Cardiac muscle cell (in vitro differentiated cells and primary cell): ENCODE measurements at regions not wholly inside any gene's neighbourhood (a gene's known extent, or its start where the extent isn't known, plus 50 kb on each side); places are given as distances from the start of the nearest gene placed in this dataset.

Experiments
- DNase-seq, 2 donors: peaks; one replicate each; pipeline versions ENCODE4 v3.0.0 to v3.0.0-alpha.2; 2010 to 2017; ENCODE audit warnings: low read depth in 1 of 2, low spot score in 1 of 2
- H3K27ac ChIP-seq: fragments of 200-600 bp; sonication (generic); 2 replicates; pipeline ENCODE4 v1.5.1; 2016
- H3K27me3 ChIP-seq: fragments of 200-600 bp; sonication (generic); 2 replicates; pipeline ENCODE4 v1.6.0; 2016; ENCODE audit warnings: control low read depth
- H3K36me3 ChIP-seq: fragments of 200-600 bp; sonication (generic); 2 replicates; pipeline ENCODE4 v1.5.1; 2016; ENCODE audit warnings: control low read depth
- H3K4me1 ChIP-seq: fragments of 200-600 bp; sonication (generic); 2 replicates; pipeline ENCODE4 v1.8.1; 2017; ENCODE audit warnings: low read depth, mild to moderate bottlenecking, mixed run types
- H3K4me3 ChIP-seq: fragments of 200-600 bp; sonication (generic); 2 replicates; pipeline ENCODE4 v1.5.1; 2016; ENCODE audit warnings: mild to moderate bottlenecking
- H3K9me3 ChIP-seq: fragments of 200-600 bp; sonication (generic); 2 replicates; pipeline ENCODE4 v1.5.1; 2017; ENCODE audit warnings: low read depth, mild to moderate bottlenecking, control low read depth
- CTCF ChIP-seq: IDR thresholded peaks from 2 replicates; pipeline ENCODE4 v1.5.1; 2012; ENCODE audit warnings: low read depth, mild to moderate bottlenecking, low read length

GRCh38 chr4:156169011-156169410 is 215.3 kb upstream of the CTSO start:
- H3K36me3 ChIP-seq, result no peaks in the 10 kb centered on the region
- H3K4me3 ChIP-seq, result no peak overlapping the region
- H3K27ac ChIP-seq, result no peak overlapping the region
- TF ChIP-seq CTCF, result peak; percentile 73
- H3K27me3 ChIP-seq, result no peaks in the 10 kb centered on the region
- no peaks in the 10 kb centered on the region for H3K9me3 ChIP-seq
- no peaks in the 10 kb centered on the region for H3K4me1 ChIP-seq
- peak; percentile 49 to 89 for DNase-seq

DNA sequence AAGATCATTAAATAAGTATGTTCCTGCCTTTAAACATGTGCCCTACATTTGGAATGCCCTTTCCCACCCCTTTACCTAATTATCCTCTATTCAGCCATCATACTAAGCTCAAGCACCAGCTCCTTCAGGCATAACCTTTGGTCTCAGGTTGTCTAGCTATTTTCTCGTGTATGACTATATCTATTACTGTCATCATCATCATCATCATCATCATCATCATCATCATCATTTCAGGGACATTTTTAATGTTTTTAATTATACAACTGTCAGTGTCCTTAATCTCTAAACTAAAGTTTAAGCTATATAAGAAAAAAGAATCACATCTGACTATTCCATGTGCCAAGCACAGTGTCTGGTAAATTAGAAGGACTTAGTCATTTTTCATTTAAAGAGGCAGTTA is 214.6 kb upstream of the CTSO start:
- no peak for TF ChIP-seq CTCF
- H3K4me3 ChIP-seq, result no peak overlapping the region
- H3K27me3 ChIP-seq, result no peaks in the 10 kb centered on the region
- H3K4me1 ChIP-seq, result no peaks in the 10 kb centered on the region
- no peak for DNase-seq
- no peaks in the 10 kb centered on the region for H3K9me3 ChIP-seq
- H3K36me3 ChIP-seq, result no peaks in the 10 kb centered on the region
- H3K27ac ChIP-seq, result no peak overlapping the region

DNA sequence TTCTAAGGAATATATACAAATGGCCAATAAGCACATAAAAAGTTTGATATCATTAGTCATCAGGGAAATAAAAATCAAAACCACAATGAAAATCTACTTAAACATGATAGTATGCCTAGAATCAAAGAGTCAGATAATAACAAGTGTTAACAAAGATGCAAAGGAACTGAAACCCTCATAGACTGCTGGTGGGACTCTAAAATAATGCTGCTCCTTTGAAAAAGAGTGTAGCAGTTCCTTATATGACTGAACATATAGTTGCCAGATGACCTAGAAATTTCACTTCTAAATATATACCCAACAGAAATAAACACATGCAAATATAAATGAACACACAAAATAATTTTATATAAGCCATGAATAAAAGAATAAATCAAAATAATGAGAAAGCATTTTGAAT is 205.1 kb upstream of the CTSO start:
- no peak for DNase-seq
- Histone ChIP-seq H3K27me3 (no peaks in the 10 kb centered on the region), H3K4me1 (no peaks in the 10 kb centered on the region), H3K9me3 (no peaks in the 10 kb centered on the region), H3K4me3 (no peak overlapping the region), H3K27ac (no peak overlapping the region), H3K36me3 (no peaks in the 10 kb centered on the region)
- TF ChIP-seq CTCF, result no peak

GRCh38 chr4:156154978-156155377 is 201.3 kb upstream of the CTSO start:
- Histone ChIP-seq H3K27ac (no peak overlapping the region), H3K4me1 (no peaks in the 10 kb centered on the region), H3K36me3 (no peaks in the 10 kb centered on the region), H3K9me3 (no peaks in the 10 kb centered on the region), H3K4me3 (no peak overlapping the region), H3K27me3 (no peaks in the 10 kb centered on the region)
- DNase-seq, result peak in 1 of 2 donors; percentile 11
- peak; percentile 19 for TF ChIP-seq CTCF

DNA sequence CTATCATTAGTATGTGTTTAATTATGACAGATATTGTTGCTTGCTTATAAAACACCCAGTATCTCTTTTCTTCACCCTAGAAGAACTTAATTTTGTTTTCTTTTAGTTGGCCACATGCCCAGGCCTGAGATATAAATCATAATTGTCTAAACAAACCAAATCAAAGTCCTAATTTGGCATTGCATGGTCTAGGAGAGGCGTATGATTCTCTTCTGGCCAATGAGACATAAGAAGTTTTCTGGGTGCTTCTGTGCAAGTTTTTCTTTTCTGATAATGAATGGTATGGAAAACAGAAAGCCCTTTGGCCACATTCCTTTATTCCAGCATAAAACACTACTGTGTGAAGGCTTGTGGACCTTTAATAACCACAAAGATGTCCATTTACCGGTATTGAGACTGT is 192.9 kb upstream of the CTSO start:
- H3K27ac ChIP-seq, result no peak overlapping the region
- H3K4me3 ChIP-seq, result no peak overlapping the region
- no peaks in the 10 kb centered on the region for H3K27me3 ChIP-seq
- no peaks in the 10 kb centered on the region for H3K9me3 ChIP-seq
- TF ChIP-seq CTCF, result no peak
- no peaks in the 10 kb centered on the region for H3K36me3 ChIP-seq
- DNase-seq, result no peak
- no peaks in the 10 kb centered on the region for H3K4me1 ChIP-seq

- no peak overlapping the region for H3K27ac ChIP-seq
- H3K27me3 ChIP-seq, result no peaks in the 10 kb centered on the region
- H3K36me3 ChIP-seq, result no peaks in the 10 kb centered on the region
- H3K9me3 ChIP-seq, result no peaks in the 10 kb centered on the region
- no peak overlapping the region for H3K4me3 ChIP-seq
- no peak for TF ChIP-seq CTCF
- H3K4me1 ChIP-seq, result no peaks in the 10 kb centered on the region
- no peak for DNase-seq
Observed at GRCh38 chr4:156144961-156145360, 191.3 kb upstream of the CTSO start.
